Hepatocyte (in vitro differentiated cells): ENCODE measurements at regions not wholly inside any gene's neighbourhood (a gene's known extent, or its start where the extent isn't known, plus 50 kb on each side); places are given as distances from the start of the nearest gene placed in this dataset.

Source experiments
- DNase-seq: peaks from one replicate; pipeline ENCODE4 v3.0.0-alpha.2; 2016; ENCODE audit warnings: low spot score
- H2AFZ ChIP-seq: fragments of 200-600 bp; sonication (generic); 2 replicates; pipeline ENCODE4 v1.6.0; 2016; ENCODE audit warnings: antibody characterized with exemption, mild to moderate bottlenecking
- H3K27ac ChIP-seq: fragments of 200-600 bp; sonication (generic); 2 replicates; pipeline ENCODE4 v1.5.1; 2016; ENCODE audit warnings: mild to moderate bottlenecking
- H3K27me3 ChIP-seq: fragments of 200-600 bp; sonication (generic); 2 replicates; pipeline ENCODE4 v1.6.1; 2016
- H3K36me3 ChIP-seq: fragments of 200-600 bp; sonication (generic); replicated peaks from 2 replicates; pipeline ENCODE4 v1.5.1; 2016; ENCODE audit warnings: low read depth; ENCODE audit not compliant: insufficient read depth
- H3K4me1 ChIP-seq: fragments of 200-600 bp; sonication (generic); 2 replicates; pipeline ENCODE4 v1.5.1; 2016; ENCODE audit warnings: mild to moderate bottlenecking, moderate library complexity; ENCODE audit not compliant: insufficient read depth
- H3K4me2 ChIP-seq: fragments of 200-600 bp; sonication (generic); 2 replicates; pipeline ENCODE4 v1.6.0; 2016
- H3K4me3 ChIP-seq: fragments of 200-600 bp; sonication (generic); 2 replicates; pipeline ENCODE4 v1.5.1; 2016; ENCODE audit warnings: mild to moderate bottlenecking
- H3K79me2 ChIP-seq: fragments of 200-600 bp; sonication (generic); 2 replicates; pipeline ENCODE4 v1.6.0; 2017; ENCODE audit warnings: mild to moderate bottlenecking
- H3K9me2 ChIP-seq: fragments of 200-600 bp; sonication (generic); replicated peaks from 2 replicates; pipeline ENCODE4 v1.6.0; 2017; ENCODE audit warnings: mild to moderate bottlenecking; ENCODE audit not compliant: insufficient read depth
- H3K9me3 ChIP-seq: fragments of 200-600 bp; sonication (generic); 2 replicates; pipeline ENCODE4 v1.5.1; 2016; ENCODE audit warnings: low read depth, mild to moderate bottlenecking
- H4K20me1 ChIP-seq: fragments of 200-600 bp; sonication (generic); 2 replicates; pipeline ENCODE4 v1.6.0; 2016; ENCODE audit warnings: mild to moderate bottlenecking; ENCODE audit not compliant: insufficient read depth, poor library complexity, severe bottlenecking
- EZH2 ChIP-seq: fragments of 200-600 bp; sonication (generic); IDR thresholded peaks from 2 replicates; pipeline ENCODE4 v1.6.1; 2016; ENCODE audit warnings: antibody characterized with exemption, mild to moderate bottlenecking, borderline replicate concordance
- EZH2phosphoT487 ChIP-seq: fragments of 200-600 bp; sonication (generic); IDR thresholded peaks from one replicate; pipeline ENCODE4 v1.6.1; 2018; ENCODE audit warnings: antibody characterized with exemption, mild to moderate bottlenecking, low read depth, moderate library complexity; ENCODE audit not compliant: unreplicated experiment, severe bottlenecking
- WGBS: methylation state at CpG from one replicate; pipeline ENCODE4 v1.1.6; 2016; ENCODE audit warnings: low lambda C conversion rate; ENCODE audit errors: missing lambda C conversion rate; 5-methylcytosine and 5-hydroxymethylcytosine counted together
- TF ChIP-seq, protein P1 (sequence below): fragments of 200-600 bp; sonication (generic); IDR thresholded peaks from 2 replicates; pipeline ENCODE4 v1.5.1; 2016; ENCODE audit warnings: antibody characterized with exemption, mild to moderate bottlenecking; ENCODE audit not compliant: poor library complexity

DNA sequence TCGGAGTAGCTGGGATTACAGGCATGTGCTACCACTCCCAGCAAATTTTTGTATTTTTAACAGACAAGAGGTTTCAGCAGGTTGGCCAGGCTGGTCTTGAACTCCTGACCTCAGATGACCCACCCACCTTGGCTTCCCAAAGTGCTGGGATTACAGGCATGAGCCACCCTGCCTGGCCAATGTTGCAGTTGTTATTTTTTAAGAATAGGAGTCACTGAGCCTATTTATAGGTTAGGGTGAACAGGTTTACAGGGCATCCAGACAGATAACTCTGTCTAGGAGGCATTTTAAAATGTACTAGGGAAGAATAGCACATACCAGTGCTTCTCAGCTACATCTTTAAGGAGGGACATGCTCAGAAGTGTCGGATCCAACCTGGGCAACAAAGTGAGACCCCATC is 60.1 kb upstream of the BNC2 start:
- H3K36me3 ChIP-seq, result no peaks in the 10 kb centered on the region
- no peaks in the 10 kb centered on the region for H4K20me1 ChIP-seq
- no peak overlapping the region for H2AFZ ChIP-seq
- DNase-seq, result no peak
- H3K9me2 ChIP-seq, result no peaks in the 10 kb centered on the region
- H3K9me3 ChIP-seq, result no peaks in the 10 kb centered on the region
- TF ChIP-seq EZH2, result no peak
- TF ChIP-seq, protein P1, sequence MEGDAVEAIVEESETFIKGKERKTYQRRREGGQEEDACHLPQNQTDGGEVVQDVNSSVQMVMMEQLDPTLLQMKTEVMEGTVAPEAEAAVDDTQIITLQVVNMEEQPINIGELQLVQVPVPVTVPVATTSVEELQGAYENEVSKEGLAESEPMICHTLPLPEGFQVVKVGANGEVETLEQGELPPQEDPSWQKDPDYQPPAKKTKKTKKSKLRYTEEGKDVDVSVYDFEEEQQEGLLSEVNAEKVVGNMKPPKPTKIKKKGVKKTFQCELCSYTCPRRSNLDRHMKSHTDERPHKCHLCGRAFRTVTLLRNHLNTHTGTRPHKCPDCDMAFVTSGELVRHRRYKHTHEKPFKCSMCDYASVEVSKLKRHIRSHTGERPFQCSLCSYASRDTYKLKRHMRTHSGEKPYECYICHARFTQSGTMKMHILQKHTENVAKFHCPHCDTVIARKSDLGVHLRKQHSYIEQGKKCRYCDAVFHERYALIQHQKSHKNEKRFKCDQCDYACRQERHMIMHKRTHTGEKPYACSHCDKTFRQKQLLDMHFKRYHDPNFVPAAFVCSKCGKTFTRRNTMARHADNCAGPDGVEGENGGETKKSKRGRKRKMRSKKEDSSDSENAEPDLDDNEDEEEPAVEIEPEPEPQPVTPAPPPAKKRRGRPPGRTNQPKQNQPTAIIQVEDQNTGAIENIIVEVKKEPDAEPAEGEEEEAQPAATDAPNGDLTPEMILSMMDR, result no peak
- TF ChIP-seq EZH2phosphoT487, result no peak
- WGBS, result 97% methylated on average over 2 of the region's 2 CpGs
- no peak overlapping the region for H3K27ac ChIP-seq
- no peaks in the 10 kb centered on the region for H3K4me1 ChIP-seq
- no peak overlapping the region for H3K4me3 ChIP-seq
- no peak overlapping the region for H3K4me2 ChIP-seq
- no peaks in the 10 kb centered on the region for H3K79me2 ChIP-seq
- H3K27me3 ChIP-seq, result no peaks in the 10 kb centered on the region

DNA sequence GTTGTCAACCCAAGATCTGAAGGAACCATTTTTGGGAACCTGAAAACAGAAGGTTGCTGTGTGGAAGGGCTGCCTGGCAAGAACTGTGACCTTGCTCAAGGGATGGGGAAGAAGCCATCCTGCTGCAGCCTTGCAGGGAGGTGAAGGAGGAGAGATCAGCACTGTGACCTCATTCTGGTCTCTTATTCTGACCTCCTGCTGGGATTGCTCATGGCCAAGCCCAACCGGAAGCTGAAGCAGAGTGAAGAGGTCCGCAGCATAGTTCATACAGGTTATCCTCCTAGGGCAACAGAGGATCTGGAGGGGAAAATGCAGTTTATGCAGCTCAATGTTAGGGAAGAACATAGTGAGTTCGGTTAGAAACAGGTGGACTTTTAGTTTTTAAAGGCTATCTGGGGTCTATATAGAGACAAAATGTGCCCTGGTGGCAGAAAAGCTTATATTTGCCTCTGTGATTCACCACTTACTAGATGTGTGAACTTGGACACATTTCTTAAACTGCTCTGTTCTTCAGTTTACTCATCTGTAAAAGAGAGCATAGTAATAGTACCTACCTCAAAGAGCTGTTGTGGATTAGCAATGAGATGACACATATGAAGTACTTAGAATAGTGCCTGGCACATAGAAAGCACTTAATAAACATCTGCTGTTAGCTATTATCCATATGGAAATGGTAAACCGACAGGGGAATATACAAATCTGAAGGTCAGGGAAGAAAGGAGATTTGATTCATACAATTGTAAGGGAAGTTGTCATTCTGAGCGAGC is 57.9 kb upstream of the BNC2 start:
- Histone ChIP-seq H3K27me3 (no peaks in the 10 kb centered on the region), H3K36me3 (no peaks in the 10 kb centered on the region), H3K4me2 (no peak overlapping the region), H2AFZ (no peak overlapping the region), H3K9me2 (no peaks in the 10 kb centered on the region), H3K27ac (no peak overlapping the region), H4K20me1 (no peaks in the 10 kb centered on the region), H3K4me1 (no peaks in the 10 kb centered on the region), H3K79me2 (no peaks in the 10 kb centered on the region), H3K4me3 (no peak overlapping the region), H3K9me3 (no peaks in the 10 kb centered on the region)
- TF ChIP-seq EZH2 (no peak), EZH2phosphoT487 (no peak)
- TF ChIP-seq, protein P1, result no peak
- DNase-seq, result no peak
- 78% methylated on average over 5 of the region's 5 CpGs for WGBS

DNA sequence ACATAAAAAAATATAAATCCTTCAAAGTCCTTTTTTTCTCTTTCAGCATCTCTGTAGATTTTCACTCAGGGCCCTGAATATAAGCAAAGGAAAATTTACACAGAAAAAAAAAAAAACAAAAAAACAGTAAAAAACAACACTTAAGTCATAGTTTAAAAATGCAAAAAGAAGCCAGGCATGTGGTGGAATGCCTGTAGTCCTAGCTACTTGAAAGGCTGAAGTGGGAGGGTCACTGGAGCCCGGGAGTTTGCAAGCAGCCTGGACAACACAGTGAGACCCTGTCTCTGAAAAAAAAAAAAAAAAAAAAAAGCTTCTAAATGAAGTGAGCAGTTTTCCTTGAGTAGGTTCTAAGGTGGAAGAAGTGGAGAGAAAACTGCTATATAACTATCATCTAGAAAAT is 55.0 kb upstream of the BNC2 start:
- Histone ChIP-seq H2AFZ (no peak overlapping the region), H3K27ac (no peak overlapping the region), H4K20me1 (no peaks in the 10 kb centered on the region), H3K4me3 (no peak overlapping the region), H3K79me2 (no peaks in the 10 kb centered on the region), H3K9me3 (no peaks in the 10 kb centered on the region), H3K4me1 (no peaks in the 10 kb centered on the region), H3K36me3 (no peaks in the 10 kb centered on the region), H3K27me3 (no peaks in the 10 kb centered on the region), H3K9me2 (no peaks in the 10 kb centered on the region), H3K4me2 (no peak overlapping the region)
- WGBS, result 84% methylated on average over 1 of the region's 1 CpG
- DNase-seq, result no peak
- no peak for TF ChIP-seq EZH2phosphoT487
- TF ChIP-seq EZH2, result no peak
- TF ChIP-seq, protein P1, result no peak
